HG02571 (cell line): ENCODE measurements at regions not wholly inside any gene's neighbourhood (a gene's known extent, or its start where the extent isn't known, plus 50 kb on each side); places are given as distances from the start of the nearest gene placed in this dataset.
"Not testable (repeated sequence)": the region's sequence is repeated elsewhere in the genome, so short reads cannot be mapped to it uniquely, and the experiment has no call there.

Source experiments
- ATAC-seq: cut with Tn5 transposase; IDR thresholded peaks from one replicate; pipeline ENCODE4 v1.9.1; 2021; ENCODE audit warnings: mild to moderate bottlenecking, moderate library complexity; ENCODE audit not compliant: unreplicated experiment

GRCh38 chr4:57373991-57374390 is 263.8 kb upstream of the IGFBP7 start:
- ATAC-seq = no peak

GRCh38 chr4:57371671-57372070 is 261.5 kb upstream of the IGFBP7 start:
- no peak for ATAC-seq

- no peak for ATAC-seq
Measured at GRCh38 chr4:57370691-57371090, 260.5 kb upstream of the IGFBP7 start.

- no peak for ATAC-seq
Measured at GRCh38 chr4:57369446-57369845, 259.3 kb upstream of the IGFBP7 start.

GRCh38 chr4:57364255-57364654 is 254.1 kb upstream of the IGFBP7 start:
- ATAC-seq = no peak

- ATAC-seq = no peak
Measured at GRCh38 chr4:57363346-57363745, 253.2 kb upstream of the IGFBP7 start.

GRCh38 chr4:57360681-57361080 is 250.5 kb upstream of the IGFBP7 start:
- ATAC-seq = no peak

- no peak for ATAC-seq
Measured at GRCh38 chr4:57355101-57355665, 245.0 kb upstream of the IGFBP7 start.

GRCh38 chr4:57351731-57352130 is 241.5 kb upstream of the IGFBP7 start:
- ATAC-seq = no peak

- ATAC-seq = no peak
Measured at GRCh38 chr4:57344296-57344695, 234.1 kb upstream of the IGFBP7 start.

- no peak for ATAC-seq
Measured at GRCh38 chr4:57342411-57342810, 232.2 kb upstream of the IGFBP7 start.

GRCh38 chr4:57338861-57339260 is 228.7 kb upstream of the IGFBP7 start:
- not testable (repeated sequence) for ATAC-seq

GRCh38 chr4:57333684-57334083 is 223.5 kb upstream of the IGFBP7 start:
- ATAC-seq = no peak

- ATAC-seq = no peak
Measured at GRCh38 chr4:57331959-57332358, 221.8 kb upstream of the IGFBP7 start.

- no peak for ATAC-seq
Measured at GRCh38 chr4:57329279-57329678, 219.1 kb upstream of the IGFBP7 start.

- no peak for ATAC-seq
Measured at GRCh38 chr4:57324673-57325307, 214.6 kb upstream of the IGFBP7 start.

GRCh38 chr4:57320849-57321248 is 210.7 kb upstream of the IGFBP7 start:
- no peak for ATAC-seq

- ATAC-seq = no peak
Measured at GRCh38 chr4:57320217-57320616, 210.0 kb upstream of the IGFBP7 start.

GRCh38 chr4:57318703-57319102 is 208.5 kb upstream of the IGFBP7 start:
- ATAC-seq = no peak

GRCh38 chr4:57314636-57315035 is 204.5 kb upstream of the IGFBP7 start:
- no peak for ATAC-seq

GRCh38 chr4:57312296-57312695 is 202.1 kb upstream of the IGFBP7 start:
- ATAC-seq = no peak

- no peak for ATAC-seq
Measured at GRCh38 chr4:57309658-57310057, 199.5 kb upstream of the IGFBP7 start.

- ATAC-seq = no peak
Measured at GRCh38 chr4:57308301-57308700, 198.1 kb upstream of the IGFBP7 start.
